ENCODE measurements at regions not wholly inside any gene's neighbourhood (a gene's known extent, or its start where the extent isn't known, plus 50 kb on each side); places are given as distances from the start of the nearest gene placed in this dataset.

DNA sequence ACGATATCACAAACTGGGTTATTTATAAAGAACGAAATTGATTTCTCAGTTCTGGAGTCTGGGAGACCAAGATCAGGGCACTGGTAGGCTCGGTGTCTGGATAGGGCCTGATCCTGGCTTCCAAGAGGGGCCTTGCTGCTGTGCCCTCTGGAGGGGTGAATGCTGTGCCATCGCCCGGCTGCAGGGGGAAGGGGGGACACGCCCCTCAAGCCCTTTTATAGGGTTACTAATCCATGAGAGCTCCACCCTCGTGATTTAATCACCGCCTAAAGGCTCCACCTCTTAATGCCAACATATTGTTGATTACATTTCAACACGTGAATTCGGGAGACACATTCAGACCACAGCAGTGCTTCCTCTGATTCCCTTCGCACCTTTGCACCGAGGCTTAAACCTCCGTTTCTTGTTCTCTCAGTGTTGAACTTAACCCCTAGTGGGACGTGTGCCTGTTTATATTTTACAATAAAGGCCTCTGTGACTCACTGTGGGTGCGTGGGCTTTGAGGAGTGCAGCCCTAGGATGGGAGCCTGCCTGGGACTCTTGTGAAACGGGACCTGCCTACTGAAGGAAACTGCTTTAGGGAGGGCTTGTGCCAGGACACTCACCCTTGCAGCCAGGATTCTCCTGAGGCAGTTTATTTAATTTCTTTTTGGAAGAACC, 52.4 kb upstream of the SPATA13 start:
- Histone ChIP-seq H3K27me3 (replicated peaks; ENCODE audit: insufficient read depth, low read length) (no peaks in the 10 kb centered on the region), H3K27ac (ENCODE audit: low read length) (no peak overlapping the region), H3K4me1 (ENCODE audit: low read length) (no peaks in the 10 kb centered on the region), H3K9me2 (replicated peaks; ENCODE audit: insufficient read depth, low read length) (no peaks in the 10 kb centered on the region), H3K79me2 (ENCODE audit: low read length) (no peaks in the 10 kb centered on the region), H3K9ac (ENCODE audit: low read length) (no peak overlapping the region), H3F3A (ENCODE audit: insufficient read depth, low read length) (no peaks in the 10 kb centered on the region), H4K20me1 (ENCODE audit: insufficient read depth, low read length) (no peaks in the 10 kb centered on the region), H3K36me3 (replicated peaks; ENCODE audit: insufficient read depth, low read length) (no peaks in the 10 kb centered on the region), H3K4me3 (ENCODE audit: low read length) (no peak overlapping the region), H2AFZ (ENCODE audit: low read length) (no peak overlapping the region), H3K4me2 (ENCODE audit: low read depth, low read length) (no peak overlapping the region), H3K9me3 (replicated peaks; ENCODE audit: insufficient read depth, low read length) (no peaks in the 10 kb centered on the region)
- DNase-seq = no peak
- TF ChIP-seq EZH2 (optimal IDR thresholded peaks at IDR 0.05; ENCODE audit: low read depth, low read length) (no peak), EZH2phosphoT487 (IDR thresholded peaks at IDR 0.05; ENCODE audit: low read length) (no peak)
- TF ChIP-seq, protein P1, sequence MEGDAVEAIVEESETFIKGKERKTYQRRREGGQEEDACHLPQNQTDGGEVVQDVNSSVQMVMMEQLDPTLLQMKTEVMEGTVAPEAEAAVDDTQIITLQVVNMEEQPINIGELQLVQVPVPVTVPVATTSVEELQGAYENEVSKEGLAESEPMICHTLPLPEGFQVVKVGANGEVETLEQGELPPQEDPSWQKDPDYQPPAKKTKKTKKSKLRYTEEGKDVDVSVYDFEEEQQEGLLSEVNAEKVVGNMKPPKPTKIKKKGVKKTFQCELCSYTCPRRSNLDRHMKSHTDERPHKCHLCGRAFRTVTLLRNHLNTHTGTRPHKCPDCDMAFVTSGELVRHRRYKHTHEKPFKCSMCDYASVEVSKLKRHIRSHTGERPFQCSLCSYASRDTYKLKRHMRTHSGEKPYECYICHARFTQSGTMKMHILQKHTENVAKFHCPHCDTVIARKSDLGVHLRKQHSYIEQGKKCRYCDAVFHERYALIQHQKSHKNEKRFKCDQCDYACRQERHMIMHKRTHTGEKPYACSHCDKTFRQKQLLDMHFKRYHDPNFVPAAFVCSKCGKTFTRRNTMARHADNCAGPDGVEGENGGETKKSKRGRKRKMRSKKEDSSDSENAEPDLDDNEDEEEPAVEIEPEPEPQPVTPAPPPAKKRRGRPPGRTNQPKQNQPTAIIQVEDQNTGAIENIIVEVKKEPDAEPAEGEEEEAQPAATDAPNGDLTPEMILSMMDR (IDR thresholded peaks at IDR 0.05; ENCODE audit: low read length) = no peak

DNA sequence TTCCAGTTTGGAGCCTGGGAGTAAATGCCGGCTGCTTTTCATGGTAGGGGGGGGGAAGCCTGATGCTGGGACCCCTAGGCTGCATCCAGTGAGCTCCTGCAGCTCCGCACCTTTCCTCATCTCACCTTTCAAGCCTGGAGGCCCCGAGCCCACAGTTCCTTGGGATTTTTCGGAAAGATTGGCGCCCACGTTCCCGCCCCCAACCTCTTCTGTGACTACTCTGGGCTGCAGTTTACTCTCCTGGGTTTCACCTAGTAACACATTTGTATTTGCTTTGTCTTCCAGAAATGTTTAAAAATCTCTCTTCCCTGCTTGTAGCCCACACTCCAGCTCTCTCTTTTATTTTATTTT, 51.9 kb upstream of the SPATA13 start:
- Histone ChIP-seq H3K4me3 (ENCODE audit: low read length) (no peak overlapping the region), H3K79me2 (ENCODE audit: low read length) (no peaks in the 10 kb centered on the region), H2AFZ (ENCODE audit: low read length) (no peak overlapping the region), H3K9me2 (replicated peaks; ENCODE audit: insufficient read depth, low read length) (no peaks in the 10 kb centered on the region), H3K4me2 (ENCODE audit: low read depth, low read length) (no peak overlapping the region), H3K4me1 (ENCODE audit: low read length) (no peaks in the 10 kb centered on the region), H3K36me3 (replicated peaks; ENCODE audit: insufficient read depth, low read length) (no peaks in the 10 kb centered on the region), H3F3A (ENCODE audit: insufficient read depth, low read length) (no peaks in the 10 kb centered on the region), H3K9ac (ENCODE audit: low read length) (no peak overlapping the region), H3K27me3 (replicated peaks; ENCODE audit: insufficient read depth, low read length) (no peaks in the 10 kb centered on the region), H3K9me3 (replicated peaks; ENCODE audit: insufficient read depth, low read length) (no peaks in the 10 kb centered on the region), H3K27ac (ENCODE audit: low read length) (no peak overlapping the region), H4K20me1 (ENCODE audit: insufficient read depth, low read length) (no peaks in the 10 kb centered on the region)
- DNase-seq = no peak
- no peak for TF ChIP-seq EZH2 (optimal IDR thresholded peaks at IDR 0.05; ENCODE audit: low read depth, low read length)
- TF ChIP-seq, protein P1 (IDR thresholded peaks at IDR 0.05; ENCODE audit: low read length) = no peak
- TF ChIP-seq EZH2phosphoT487 (IDR thresholded peaks at IDR 0.05; ENCODE audit: low read length) = no peak

DNA sequence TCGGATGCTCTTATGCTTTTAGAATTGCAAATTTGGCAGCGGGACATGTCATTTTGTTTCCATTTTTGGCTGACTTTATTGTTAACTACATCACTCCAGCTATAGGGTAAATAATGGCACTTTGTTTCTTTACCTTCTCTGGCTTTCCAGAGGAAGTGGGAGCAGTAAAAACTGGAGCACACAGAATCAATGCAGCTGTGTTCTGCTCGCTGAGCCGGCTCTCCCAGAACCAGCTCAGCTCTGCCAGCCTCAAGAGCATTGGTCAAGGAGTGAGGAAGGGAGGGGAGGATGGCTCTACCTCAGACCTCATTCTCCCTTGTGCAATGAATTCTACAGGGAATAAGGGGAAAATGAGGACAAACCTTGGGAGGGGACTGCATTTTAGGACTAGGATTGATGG, 50.5 kb upstream of the SPATA13 start:
- H3K36me3 ChIP-seq (replicated peaks; ENCODE audit: insufficient read depth, low read length) = no peaks in the 10 kb centered on the region

More for the DNA sequence above, 50.5 kb upstream of the SPATA13 start:
- H3K27me3 ChIP-seq (replicated peaks; ENCODE audit: insufficient read depth, low read length) = no peaks in the 10 kb centered on the region
- no peak overlapping the region for H3K9ac ChIP-seq (ENCODE audit: low read length)
- H3K9me2 ChIP-seq (replicated peaks; ENCODE audit: insufficient read depth, low read length) = no peaks in the 10 kb centered on the region
- H3F3A ChIP-seq (ENCODE audit: insufficient read depth, low read length) = no peaks in the 10 kb centered on the region
- H4K20me1 ChIP-seq (ENCODE audit: insufficient read depth, low read length) = no peaks in the 10 kb centered on the region
- no peak overlapping the region for H2AFZ ChIP-seq (ENCODE audit: low read length)
- TF ChIP-seq EZH2 (optimal IDR thresholded peaks at IDR 0.05; ENCODE audit: low read depth, low read length) = no peak
- no peak for TF ChIP-seq EZH2phosphoT487 (IDR thresholded peaks at IDR 0.05; ENCODE audit: low read length)
- TF ChIP-seq, protein P1 (IDR thresholded peaks at IDR 0.05; ENCODE audit: low read length) = no peak
- H3K27ac ChIP-seq (ENCODE audit: low read length) = no peak overlapping the region
- H3K9me3 ChIP-seq (replicated peaks; ENCODE audit: insufficient read depth, low read length) = no peaks in the 10 kb centered on the region
- no peak overlapping the region for H3K4me3 ChIP-seq (ENCODE audit: low read length)
- no peaks in the 10 kb centered on the region for H3K4me1 ChIP-seq (ENCODE audit: low read length)
- H3K79me2 ChIP-seq (ENCODE audit: low read length) = no peaks in the 10 kb centered on the region
- no peak for DNase-seq
- no peak overlapping the region for H3K4me2 ChIP-seq (ENCODE audit: low read depth, low read length)

Data from MM.1S (cell line).